ENCODE measurements at regions not wholly inside any gene's neighbourhood (a gene's known extent, or its start where the extent isn't known, plus 50 kb on each side); places are given as distances from the start of the nearest gene placed in this dataset.

- DNase-seq, result no peak
Measured at GRCh38 chr2:18373664-18374063, 186.8 kb downstream of the RDH14 start.

- DNase-seq, result no peak
Measured at GRCh38 chr2:18373081-18373480, 187.4 kb downstream of the RDH14 start.

GRCh38 chr2:18372641-18373040, 187.8 kb downstream of the RDH14 start:
- no peak for DNase-seq

- no peak for DNase-seq
Measured at GRCh38 chr2:18369760-18370159, 190.7 kb downstream of the RDH14 start.

- no peak for DNase-seq
Measured at GRCh38 chr2:18368008-18368407, 192.4 kb downstream of the RDH14 start.

- DNase-seq, result no peak
Measured at GRCh38 chr2:18365342-18365741, 195.1 kb downstream of the RDH14 start.

GRCh38 chr2:18363348-18363747, 197.1 kb downstream of the RDH14 start:
- DNase-seq, result no peak

- no peak for DNase-seq
Measured at GRCh38 chr2:18362696-18363095, 197.8 kb downstream of the RDH14 start.

- no peak for DNase-seq
Measured at GRCh38 chr2:18357537-18357936, 202.9 kb downstream of the RDH14 start.

GRCh38 chr2:18356676-18357075, 203.8 kb downstream of the RDH14 start:
- DNase-seq, result no peak

- no peak for DNase-seq
Measured at GRCh38 chr2:18349421-18349820, 211.0 kb downstream of the RDH14 start.

- DNase-seq, result no peak
Measured at GRCh38 chr2:18346874-18347273, 213.6 kb downstream of the RDH14 start.

- DNase-seq, result no peak
Measured at GRCh38 chr2:18346344-18346743, 214.1 kb downstream of the RDH14 start.

- no peak for DNase-seq
Measured at GRCh38 chr2:18345848-18346247, 214.6 kb downstream of the RDH14 start.

- no peak for DNase-seq
Measured at GRCh38 chr2:18342901-18343300, 217.6 kb downstream of the RDH14 start.

GRCh38 chr2:18339326-18339725, 221.1 kb downstream of the RDH14 start:
- no peak for DNase-seq

- no peak for DNase-seq
Measured at GRCh38 chr2:18336975-18337374, 223.5 kb downstream of the RDH14 start.

- no peak for DNase-seq
Measured at GRCh38 chr2:18332477-18332876, 228.0 kb downstream of the RDH14 start.

- no peak for DNase-seq
Measured at GRCh38 chr2:18325118-18325517, 235.3 kb downstream of the RDH14 start.

GRCh38 chr2:18319987-18320386, 240.5 kb downstream of the RDH14 start:
- no peak for DNase-seq

- DNase-seq, result no peak
Measured at GRCh38 chr2:18317017-18317416, 243.4 kb downstream of the RDH14 start.

GRCh38 chr2:18312818-18313217, 247.6 kb downstream of the RDH14 start:
- no peak for DNase-seq

GRCh38 chr2:18311420-18312195, 248.8 kb downstream of the RDH14 start:
- peak; percentile 87 for DNase-seq

GRCh38 chr2:18309627-18310026, 250.8 kb downstream of the RDH14 start:
- no peak for DNase-seq

GRCh38 chr2:18309188-18309587, 251.3 kb downstream of the RDH14 start:
- DNase-seq, result no peak

Measured in NCI-H2081 treated with DMSO at 0.1 percent for 48 hours (cell line).